ENCODE measurements at regions not wholly inside any gene's neighbourhood (a gene's known extent, or its start where the extent isn't known, plus 50 kb on each side); places are given as distances from the start of the nearest gene placed in this dataset.

DNA sequence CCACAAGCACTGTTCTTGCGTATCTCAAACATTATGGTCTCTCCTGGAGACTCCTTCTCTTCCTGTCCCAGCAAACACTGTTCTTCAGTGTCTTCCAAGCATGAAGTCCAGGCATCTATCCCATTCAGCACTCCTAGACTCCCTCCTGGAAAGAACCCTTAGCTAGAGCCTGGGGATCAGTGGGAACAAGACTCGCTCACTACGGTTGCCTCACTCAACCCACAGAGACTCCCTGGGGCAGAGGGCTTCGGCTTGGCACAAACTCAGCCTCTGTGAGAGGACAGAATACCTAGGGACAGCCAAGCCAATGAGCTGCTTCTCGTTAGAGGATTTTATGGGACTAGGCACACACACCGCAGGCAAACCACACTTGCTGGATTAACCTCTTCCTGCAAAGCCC, 86.5 kb upstream of the IPO9 start:
- H3K4me3 ChIP-seq: peak overlapping the region in 8 of 12 donors; percentile 4 to 92 (median 80)
- whole genome bisulfite sequencing, 4 donors: 32 to 40% (median 36%) methylated on average over 6 of the region's 6 CpGs

DNA sequence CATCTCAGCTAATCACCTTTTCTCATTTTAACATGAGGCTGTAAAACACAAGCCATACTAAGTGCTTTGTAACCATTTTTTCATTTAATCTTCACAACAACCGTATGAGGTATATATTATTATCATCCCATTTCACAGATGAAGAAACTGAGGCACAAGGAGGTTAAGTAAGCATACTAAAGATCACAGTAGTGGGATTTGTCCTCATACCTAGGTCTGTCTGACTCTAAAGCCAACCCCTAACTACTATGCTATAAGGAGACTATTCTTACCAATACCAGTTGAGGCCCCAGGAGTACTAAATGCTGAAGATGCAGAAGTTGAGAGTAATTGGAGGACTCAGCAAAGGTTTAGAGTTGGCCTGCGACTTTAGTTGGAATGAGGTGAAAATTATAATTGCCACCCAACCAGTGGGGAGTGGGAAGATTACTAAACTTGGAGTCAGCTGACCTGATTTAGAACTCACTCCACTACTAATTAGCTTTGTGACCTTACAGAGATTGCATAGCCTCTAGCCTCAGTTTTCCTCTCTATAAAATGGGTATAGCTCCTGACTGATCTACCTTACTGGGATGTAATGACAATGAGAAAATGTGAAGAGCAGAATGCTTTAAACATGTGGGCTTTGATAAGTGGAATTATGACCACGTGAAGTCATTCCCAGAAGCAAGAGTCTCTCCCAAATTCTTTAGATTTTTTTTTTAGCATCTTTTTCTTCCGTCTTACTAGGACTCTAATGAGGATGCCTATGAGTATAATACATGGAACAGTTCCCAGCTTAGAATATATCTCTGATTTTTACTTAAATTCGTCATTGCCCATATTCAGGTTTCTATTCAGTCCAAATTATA, 85.8 kb upstream of the IPO9 start:
- Histone ChIP-seq H3K27me3 (no peaks in the 10 kb centered on the region), H3K36me3 (peaks cover 0 to 37% (median 10%) of the 10 kb centered on the region in 9 donors), H3K4me1 (peaks cover 0 to 90% (median 57%) of the 10 kb centered on the region in 12 donors), H3K27ac (peak overlapping the region in 7 of 12 donors; percentile 62 to 98 (median 94)), H3K9me3 (no peaks in the 10 kb centered on the region), H3K4me3 (peak overlapping the region in 7 of 12 donors; percentile 4 to 92 (median 82))
- intact Hi-C loops (cut with DNase I): loop anchor here in 4 of 10 donors (5.0 kb wide), 3 partner anchors 36 to 49 kb away; no protein-coding TSS in a partner anchor
- TF ChIP-seq POLR2A (IDR thresholded peaks at IDR 0.05): no peak
- TF ChIP-seq, protein P1, sequence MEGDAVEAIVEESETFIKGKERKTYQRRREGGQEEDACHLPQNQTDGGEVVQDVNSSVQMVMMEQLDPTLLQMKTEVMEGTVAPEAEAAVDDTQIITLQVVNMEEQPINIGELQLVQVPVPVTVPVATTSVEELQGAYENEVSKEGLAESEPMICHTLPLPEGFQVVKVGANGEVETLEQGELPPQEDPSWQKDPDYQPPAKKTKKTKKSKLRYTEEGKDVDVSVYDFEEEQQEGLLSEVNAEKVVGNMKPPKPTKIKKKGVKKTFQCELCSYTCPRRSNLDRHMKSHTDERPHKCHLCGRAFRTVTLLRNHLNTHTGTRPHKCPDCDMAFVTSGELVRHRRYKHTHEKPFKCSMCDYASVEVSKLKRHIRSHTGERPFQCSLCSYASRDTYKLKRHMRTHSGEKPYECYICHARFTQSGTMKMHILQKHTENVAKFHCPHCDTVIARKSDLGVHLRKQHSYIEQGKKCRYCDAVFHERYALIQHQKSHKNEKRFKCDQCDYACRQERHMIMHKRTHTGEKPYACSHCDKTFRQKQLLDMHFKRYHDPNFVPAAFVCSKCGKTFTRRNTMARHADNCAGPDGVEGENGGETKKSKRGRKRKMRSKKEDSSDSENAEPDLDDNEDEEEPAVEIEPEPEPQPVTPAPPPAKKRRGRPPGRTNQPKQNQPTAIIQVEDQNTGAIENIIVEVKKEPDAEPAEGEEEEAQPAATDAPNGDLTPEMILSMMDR (IDR thresholded peaks at IDR 0.05): no peak
- ATAC-seq: no peak
- DNase-seq: no peak
- 66 to 73% (median 70%) methylated on average over 5 of the region's 5 CpGs for WGBS, 4 donors

More for the DNA sequence above, 86.5 kb upstream of the IPO9 start:
- Histone ChIP-seq H3K27ac (peak overlapping the region in 10 of 12 donors; percentile 62 to 98 (median 92)), H3K36me3 (peaks cover 0 to 37% (median 10%) of the 10 kb centered on the region in 9 donors), H3K4me1 (peaks cover 6 to 90% (median 57%) of the 10 kb centered on the region in 12 donors), H3K9me3 (no peaks in the 10 kb centered on the region), H3K27me3 (no peaks in the 10 kb centered on the region)
- intact Hi-C loops (cut with DNase I): loop anchor here in 4 of 10 donors (5.0 kb wide), 3 partner anchors 35 to 50 kb away; no protein-coding TSS in a partner anchor
- no peak for DNase-seq
- peak in 1 of 4 donors; percentile 21 for ATAC-seq
- no peak for TF ChIP-seq POLR2A (IDR thresholded peaks at IDR 0.05)
- TF ChIP-seq, protein P1 (IDR thresholded peaks at IDR 0.05): no peak

DNA sequence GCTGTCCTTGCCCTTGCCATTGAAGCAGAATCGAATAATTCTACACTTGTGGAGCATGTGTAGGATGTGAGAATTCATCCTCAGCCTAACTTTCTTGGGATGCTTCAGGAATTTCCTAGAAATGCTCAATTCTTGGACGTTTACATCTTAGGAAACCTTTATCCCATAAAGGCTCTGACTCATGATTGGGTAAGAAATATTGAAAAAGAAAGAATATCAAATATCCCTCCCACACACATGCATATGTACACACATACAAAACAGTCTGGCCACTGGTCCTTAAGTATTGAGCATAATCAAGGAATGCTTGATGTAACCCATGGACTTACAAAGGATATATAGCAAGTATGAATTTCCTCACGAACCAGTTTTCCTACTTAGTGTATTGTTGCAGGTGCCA, 83.9 kb upstream of the IPO9 start:
- intact Hi-C loops (cut with DNase I): no loop called here
- no peaks in the 10 kb centered on the region for H3K27me3 ChIP-seq
- no peak for ATAC-seq
- peak overlapping the region in 5 of 12 donors; percentile 15 to 39 (median 18) for H3K27ac ChIP-seq
- TF ChIP-seq POLR2A (IDR thresholded peaks at IDR 0.05): no peak
- TF ChIP-seq, protein P1 (IDR thresholded peaks at IDR 0.05): no peak
- H3K9me3 ChIP-seq: no peaks in the 10 kb centered on the region
- no peak for DNase-seq
- H3K4me1 ChIP-seq: peaks cover 0 to 92% (median 61%) of the 10 kb centered on the region in 12 donors
- WGBS, 4 donors: 41 to 48% (median 45%) methylated on average over 3 of the region's 3 CpGs
- H3K4me3 ChIP-seq: peak overlapping the region in 1 of 12 donors; percentile 6
- H3K36me3 ChIP-seq: peaks cover 0 to 37% (median 10%) of the 10 kb centered on the region in 9 donors

DNA sequence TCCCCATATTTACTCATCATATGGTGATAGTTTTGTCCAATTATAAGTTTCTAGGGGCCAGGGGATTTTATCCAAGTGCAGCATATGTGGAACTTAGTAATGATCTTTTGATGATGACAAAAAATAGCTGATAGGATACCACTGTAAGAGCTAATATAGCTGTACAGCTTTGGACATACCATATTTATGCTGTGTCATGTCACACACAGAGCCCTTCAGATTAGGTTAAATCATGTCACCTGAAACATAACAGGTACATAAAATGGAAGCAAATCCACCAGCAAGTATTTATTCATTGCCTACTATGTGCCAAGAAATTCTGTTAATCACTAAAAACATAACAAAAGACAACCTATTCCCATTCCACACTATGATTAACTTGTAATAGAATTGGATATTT, 82.8 kb upstream of the IPO9 start:
- DNase-seq: no peak
- intact Hi-C loops (cut with DNase I): no loop called here
- H3K27ac ChIP-seq: peak overlapping the region in 6 of 12 donors; percentile 9 to 51 (median 17)

More for the DNA sequence above, 82.8 kb upstream of the IPO9 start:
- Histone ChIP-seq H3K36me3 (peaks cover 0 to 37% (median 10%) of the 10 kb centered on the region in 9 donors), H3K4me3 (no peak overlapping the region), H3K9me3 (no peaks in the 10 kb centered on the region), H3K27me3 (no peaks in the 10 kb centered on the region), H3K4me1 (peaks cover 5 to 94% (median 66%) of the 10 kb centered on the region in 12 donors)
- TF ChIP-seq POLR2A (IDR thresholded peaks at IDR 0.05): no peak
- TF ChIP-seq, protein P1 (IDR thresholded peaks at IDR 0.05): no peak
- ATAC-seq: no peak
